GM21737 (cell line): ENCODE measurements at regions not wholly inside any gene's neighbourhood (a gene's known extent, or its start where the extent isn't known, plus 50 kb on each side); places are given as distances from the start of the nearest gene placed in this dataset.

Experiments used
- ATAC-seq: cut with Tn5 transposase; IDR thresholded peaks from one replicate; pipeline ENCODE4 v1.9.1; 2021; ENCODE audit warnings: mild to moderate bottlenecking, moderate library complexity; ENCODE audit not compliant: unreplicated experiment

- no peak for ATAC-seq
Observed at GRCh38 chr9:21657966-21658667, 144.3 kb upstream of the MTAP start.

- no peak for ATAC-seq
Observed at GRCh38 chr9:21660976-21661375, 141.5 kb upstream of the MTAP start.

GRCh38 chr9:21661626-21662025, 140.8 kb upstream of the MTAP start:
- no peak for ATAC-seq

GRCh38 chr9:21668516-21668915, 133.9 kb upstream of the MTAP start:
- ATAC-seq: no peak

- ATAC-seq: no peak
Observed at GRCh38 chr9:21669701-21670100, 132.7 kb upstream of the MTAP start.

GRCh38 chr9:21670374-21670773, 132.1 kb upstream of the MTAP start:
- ATAC-seq: no peak

GRCh38 chr9:21672140-21672539, 130.3 kb upstream of the MTAP start:
- no peak for ATAC-seq

- no peak for ATAC-seq
Observed at GRCh38 chr9:21672761-21673160, 129.7 kb upstream of the MTAP start.

- ATAC-seq: no peak
Observed at GRCh38 chr9:21674894-21675293, 127.5 kb upstream of the MTAP start.

- no peak for ATAC-seq
Observed at GRCh38 chr9:21677387-21677786, 125.0 kb upstream of the MTAP start.

GRCh38 chr9:21677834-21678233, 124.6 kb upstream of the MTAP start:
- ATAC-seq: no peak

GRCh38 chr9:21679432-21679831, 123.0 kb upstream of the MTAP start:
- no peak for ATAC-seq

GRCh38 chr9:21680590-21680989, 121.8 kb upstream of the MTAP start:
- ATAC-seq: no peak

- no peak for ATAC-seq
Observed at GRCh38 chr9:21681641-21682040, 120.8 kb upstream of the MTAP start.

- no peak for ATAC-seq
Observed at GRCh38 chr9:21682381-21682780, 120.1 kb upstream of the MTAP start.

- ATAC-seq: no peak
Observed at GRCh38 chr9:21682981-21683380, 119.5 kb upstream of the MTAP start.

GRCh38 chr9:21683484-21684175, 118.8 kb upstream of the MTAP start:
- ATAC-seq: no peak

GRCh38 chr9:21684231-21684630, 118.2 kb upstream of the MTAP start:
- ATAC-seq: no peak

- ATAC-seq: no peak
Observed at GRCh38 chr9:21684831-21685362, 117.5 kb upstream of the MTAP start.

GRCh38 chr9:21685502-21685901, 116.9 kb upstream of the MTAP start:
- no peak for ATAC-seq

- ATAC-seq: no peak
Observed at GRCh38 chr9:21686738-21687137, 115.7 kb upstream of the MTAP start.

- no peak for ATAC-seq
Observed at GRCh38 chr9:21687351-21687750, 115.1 kb upstream of the MTAP start.
